Sigmoid colon (tissue), 6 donors: ENCODE measurements at regions not wholly inside any gene's neighbourhood (a gene's known extent, or its start where the extent isn't known, plus 50 kb on each side); places are given as distances from the start of the nearest gene placed in this dataset.

Source experiments
- DNase-seq: peaks from one replicate; pipeline ENCODE4 v3.0.0-alpha.2; 2019
- H3K27ac ChIP-seq, 4 donors: fragments of 200-600 bp; sonication (generic); one replicate each; pipeline ENCODE4 v1.5.1; 2016 to 2019; ENCODE audit warnings: mild to moderate bottlenecking in 1 of 4
- H3K27me3 ChIP-seq, 3 donors: fragments of 200-600 bp; sonication (generic); one replicate each; pipeline ENCODE4 v1.5.1; 2019; ENCODE audit warnings: mild to moderate bottlenecking in 1 of 3
- H3K36me3 ChIP-seq, 4 donors: fragments of 200-600 bp; sonication (generic); one replicate each; pipeline ENCODE4 v1.5.1; 2016 to 2019
- H3K4me1 ChIP-seq, 4 donors: fragments of 200-600 bp; sonication (generic); one replicate each; pipeline ENCODE4 v1.5.1; 2017 to 2019
- H3K4me3 ChIP-seq, 4 donors: fragments of 200-600 bp; sonication (generic); one replicate each; pipeline ENCODE4 v1.5.1; 2017 to 2019; ENCODE audit warnings: mild to moderate bottlenecking in 2 of 4, moderate library complexity in 1 of 4
- H3K9me3 ChIP-seq, 4 donors: fragments of 200-600 bp in 3 of 4; sonication (generic) in 3 of 4; one replicate each; pipeline versions ENCODE4 v1.5.1 to v1.6.1; 2013 to 2019
- CTCF ChIP-seq, 4 experiments: fragments of 450-650 bp in 3 of 4; fragments of 200-600 bp in 1 of 4; IDR thresholded peaks; one replicate each; pipeline ENCODE4 v1.5.1; 2016 to 2019; ENCODE audit warnings: antibody characterized with exemption in 4 of 4, mild to moderate bottlenecking in 3 of 4, moderate library complexity in 2 of 4
- EP300 ChIP-seq, 4 donors: sonication (generic); formaldehyde crosslinking; IDR thresholded peaks; one replicate each; pipeline ENCODE4 v1.6.1; 2017; ENCODE audit warnings: antibody characterized with exemption in 4 of 4
- POLR2A ChIP-seq, 2 donors: fragments of 450-650 bp; IDR thresholded peaks; one replicate each; pipeline ENCODE4 v1.6.1; 2016; ENCODE audit warnings: antibody characterized with exemption in 2 of 2, mild to moderate bottlenecking in 2 of 2, moderate library complexity in 2 of 2
- POLR2AphosphoS5 ChIP-seq, 4 donors: sonication (generic); formaldehyde crosslinking; IDR thresholded peaks; one replicate each; pipeline ENCODE4 v1.6.1; 2017; ENCODE audit warnings: antibody characterized with exemption in 4 of 4
- WGBS, 2 donors: extraction: QIAGEN DNeasy Blood & Tissue Kit; methylation state at CpG; one replicate each; pipeline ENCODE4 v1.1.7; 2013; 5-methylcytosine and 5-hydroxymethylcytosine counted together
- intact Hi-C: fragments of 100-400 bp; cut with DNase I; formaldehyde crosslinking; loops from one replicate; pipeline ENCODE4 v1.15.1; 2023
- donor health status: healthy with polysubstance abuse.
- donor health status: healthy.

GRCh38 chr6:47103931-47104330 is 61.8 kb upstream of the ADGRF1 start:
- TF ChIP-seq POLR2AphosphoS5 (IDR thresholded peaks at IDR 0.05): no peak
- TF ChIP-seq POLR2A (IDR thresholded peaks at IDR 0.05): no peak
- no peak for TF ChIP-seq EP300 (IDR thresholded peaks at IDR 0.05)
- TF ChIP-seq CTCF (IDR thresholded peaks at IDR 0.05): no peak
- Histone ChIP-seq H3K4me3 (no peak overlapping the region), H3K36me3 (no peaks in the 10 kb centered on the region), H3K4me1 (peaks cover 0 to 15% (median 5%) of the 10 kb centered on the region in 4 donors), H3K27me3 (no peaks in the 10 kb centered on the region), H3K9me3 (no peaks in the 10 kb centered on the region), H3K27ac (no peak overlapping the region)
- DNase-seq: no peak
- WGBS, 2 donors: 22 to 54% methylated on average over 6 of the region's 6 CpGs
- intact Hi-C loops: no loop called here

GRCh38 chr6:47102331-47102730 is 60.2 kb upstream of the ADGRF1 start:
- H3K27ac ChIP-seq: no peak overlapping the region
- intact Hi-C loops: no loop called here
- WGBS, 2 donors: 95 to 96% methylated on average over 5 of the region's 5 CpGs
- H3K36me3 ChIP-seq: no peaks in the 10 kb centered on the region
- no peaks in the 10 kb centered on the region for H3K9me3 ChIP-seq
- no peak overlapping the region for H3K4me3 ChIP-seq
- no peak for DNase-seq
- H3K4me1 ChIP-seq: peaks cover 0 to 23% (median 11%) of the 10 kb centered on the region in 4 donors
- H3K27me3 ChIP-seq: no peaks in the 10 kb centered on the region
- no peak for TF ChIP-seq POLR2A (IDR thresholded peaks at IDR 0.05)

GRCh38 chr6:47098570-47098993 is 56.5 kb upstream of the ADGRF1 start:
- peak; percentile 74 for DNase-seq
- TF ChIP-seq POLR2AphosphoS5 (IDR thresholded peaks at IDR 0.05) (peak; percentile 25 to 73 (median 64)), EP300 (IDR thresholded peaks at IDR 0.05) (no peak)

GRCh38 chr6:47097092-47097945 is 55.2 kb upstream of the ADGRF1 start:
- H3K9me3 ChIP-seq: no peaks in the 10 kb centered on the region
- intact Hi-C loops: loop anchor here (1.0 to 5.0 kb wide), 2 partner anchors 145 to 212 kb away; partner anchors contain the start of gene TNFRSF21
- H3K4me1 ChIP-seq: peaks cover 0 to 29% (median 4%) of the 10 kb centered on the region in 4 donors
- H3K27me3 ChIP-seq: no peaks in the 10 kb centered on the region
- no peaks in the 10 kb centered on the region for H3K36me3 ChIP-seq
- WGBS, 2 donors: 52 to 53% methylated on average over 8 of the region's 8 CpGs
- TF ChIP-seq POLR2A (IDR thresholded peaks at IDR 0.05) (no peak), POLR2AphosphoS5 (IDR thresholded peaks at IDR 0.05) (peak in 3 of 4 donors; percentile 34 to 45 (median 40)), EP300 (IDR thresholded peaks at IDR 0.05) (no peak), CTCF (IDR thresholded peaks at IDR 0.05) (peak; percentile 46 to 71 (median 66))
- H3K27ac ChIP-seq: peak overlapping the region in 3 of 4 donors; percentile 21 to 32 (median 25)
- no peak overlapping the region for H3K4me3 ChIP-seq
- DNase-seq: peak; percentile 82

More at GRCh38 chr6:47098570-47098993, 56.5 kb upstream of the ADGRF1 start:
- intact Hi-C loops: loop anchor here (5.0 kb wide), 1 partner anchor 144 kb away; no protein-coding TSS in a partner anchor
- Histone ChIP-seq H3K4me3 (no peak overlapping the region), H3K27ac (peak overlapping the region in 2 of 4 donors; percentile 16 to 48), H3K27me3 (no peaks in the 10 kb centered on the region), H3K9me3 (no peaks in the 10 kb centered on the region), H3K36me3 (no peaks in the 10 kb centered on the region), H3K4me1 (peaks cover 0 to 24% (median 2%) of the 10 kb centered on the region in 4 donors)
- WGBS, 2 donors: 75 to 79% methylated on average over 6 of the region's 6 CpGs

- no peaks in the 10 kb centered on the region for H3K27me3 ChIP-seq
- H3K36me3 ChIP-seq: no peaks in the 10 kb centered on the region
- no peak overlapping the region for H3K27ac ChIP-seq
- TF ChIP-seq POLR2AphosphoS5 (IDR thresholded peaks at IDR 0.05) (no peak), POLR2A (IDR thresholded peaks at IDR 0.05) (no peak), CTCF (IDR thresholded peaks at IDR 0.05) (no peak), EP300 (IDR thresholded peaks at IDR 0.05) (no peak)
- intact Hi-C loops: loop anchor here (5.0 kb wide), 1 partner anchor 146 kb away; no protein-coding TSS in a partner anchor
- H3K4me1 ChIP-seq: peaks cover 0 to 36% (median 8%) of the 10 kb centered on the region in 4 donors
- WGBS, 2 donors: 75 to 87% methylated on average over 9 of the region's 9 CpGs
- H3K4me3 ChIP-seq: no peak overlapping the region
- DNase-seq: no peak
- no peaks in the 10 kb centered on the region for H3K9me3 ChIP-seq
Measured at GRCh38 chr6:47096211-47096895, 54.2 kb upstream of the ADGRF1 start.
